ENCODE measurements at regions not wholly inside any gene's neighbourhood (a gene's known extent, or its start where the extent isn't known, plus 50 kb on each side); places are given as distances from the start of the nearest gene placed in this dataset.

DNA sequence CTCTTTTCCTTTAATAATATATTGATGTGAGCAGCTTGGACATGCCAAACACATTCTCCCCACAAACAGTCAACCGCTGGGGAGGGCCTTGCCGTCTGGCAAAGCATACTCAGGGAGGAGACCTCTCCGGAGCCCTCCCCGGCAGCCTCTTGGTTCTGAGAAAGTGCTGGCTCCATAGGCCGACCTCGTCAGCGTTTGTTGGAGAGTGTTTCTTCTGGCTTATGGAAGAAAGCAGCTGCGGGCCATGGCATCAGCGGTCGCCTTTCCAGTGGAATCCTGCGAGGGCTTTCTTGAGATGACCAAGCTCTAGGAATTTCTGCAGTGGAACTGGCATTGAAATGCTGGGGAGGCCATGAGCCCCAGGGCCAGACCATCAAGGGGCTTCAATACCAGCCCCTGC is 405.7 kb upstream of the IRX4 start:
- TF ChIP-seq, protein P1, sequence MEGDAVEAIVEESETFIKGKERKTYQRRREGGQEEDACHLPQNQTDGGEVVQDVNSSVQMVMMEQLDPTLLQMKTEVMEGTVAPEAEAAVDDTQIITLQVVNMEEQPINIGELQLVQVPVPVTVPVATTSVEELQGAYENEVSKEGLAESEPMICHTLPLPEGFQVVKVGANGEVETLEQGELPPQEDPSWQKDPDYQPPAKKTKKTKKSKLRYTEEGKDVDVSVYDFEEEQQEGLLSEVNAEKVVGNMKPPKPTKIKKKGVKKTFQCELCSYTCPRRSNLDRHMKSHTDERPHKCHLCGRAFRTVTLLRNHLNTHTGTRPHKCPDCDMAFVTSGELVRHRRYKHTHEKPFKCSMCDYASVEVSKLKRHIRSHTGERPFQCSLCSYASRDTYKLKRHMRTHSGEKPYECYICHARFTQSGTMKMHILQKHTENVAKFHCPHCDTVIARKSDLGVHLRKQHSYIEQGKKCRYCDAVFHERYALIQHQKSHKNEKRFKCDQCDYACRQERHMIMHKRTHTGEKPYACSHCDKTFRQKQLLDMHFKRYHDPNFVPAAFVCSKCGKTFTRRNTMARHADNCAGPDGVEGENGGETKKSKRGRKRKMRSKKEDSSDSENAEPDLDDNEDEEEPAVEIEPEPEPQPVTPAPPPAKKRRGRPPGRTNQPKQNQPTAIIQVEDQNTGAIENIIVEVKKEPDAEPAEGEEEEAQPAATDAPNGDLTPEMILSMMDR (IDR thresholded peaks at IDR 0.05 in 4 of 5, conservative IDR thresholded peaks at IDR 0.05 in 1 of 5), result no peak
- TF ChIP-seq POLR2A (IDR thresholded peaks at IDR 0.05), result no peak
